ENCODE measurements at regions not wholly inside any gene's neighbourhood (a gene's known extent, or its start where the extent isn't known, plus 50 kb on each side); places are given as distances from the start of the nearest gene placed in this dataset.

DNA sequence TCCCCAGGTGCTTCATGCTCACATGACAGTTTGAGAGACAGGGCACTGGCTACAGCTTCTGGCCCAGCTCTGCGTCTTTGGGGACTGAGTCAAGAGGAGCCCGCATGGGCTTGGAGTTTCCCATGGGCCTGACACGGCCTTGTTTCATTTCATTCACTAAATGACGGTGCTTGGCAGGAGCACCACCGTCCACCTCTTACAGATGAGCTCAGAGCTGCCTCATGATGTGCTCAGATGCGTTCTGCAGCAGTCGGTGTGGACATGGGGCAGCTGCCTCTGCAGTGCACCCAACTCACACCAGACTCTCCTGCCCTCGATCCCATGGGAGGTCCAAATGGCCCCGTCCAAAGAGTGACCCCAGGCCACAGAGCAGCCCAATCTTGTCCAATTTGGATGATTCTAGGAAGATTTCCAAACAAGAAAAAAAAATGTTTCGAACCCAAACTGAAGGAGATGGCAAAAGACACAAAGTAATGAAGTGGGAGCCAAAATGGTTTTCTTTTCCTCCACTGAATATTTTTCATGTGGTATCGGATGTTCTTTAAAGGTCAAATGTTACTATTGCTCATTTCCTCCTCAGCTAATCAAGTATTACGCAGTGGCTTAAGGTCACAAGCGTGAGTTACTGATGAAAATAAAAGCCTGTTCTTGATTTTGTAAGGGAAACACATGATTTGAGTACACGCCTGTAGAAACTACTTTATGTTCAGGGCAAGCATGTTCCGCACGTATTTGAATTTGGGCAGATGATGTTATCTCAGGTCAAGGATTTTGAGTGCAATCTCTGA, 524.2 kb downstream of the CDH26 start:
- Mint-ChIP-seq H3K27me3 (no peaks in the 10 kb centered on the region), H3K4me3 (no peak overlapping the region), H3K27ac (no peak overlapping the region), H3K9me3 (peaks cover 3% of the 10 kb centered on the region), H3K36me3 (ENCODE audit: low read depth) (no peaks in the 10 kb centered on the region), H3K4me1 (no peaks in the 10 kb centered on the region)
- DNase-seq (no peak), ATAC-seq (ENCODE audit: low read depth) (no peak)
- TF ChIP-seq, protein P1, sequence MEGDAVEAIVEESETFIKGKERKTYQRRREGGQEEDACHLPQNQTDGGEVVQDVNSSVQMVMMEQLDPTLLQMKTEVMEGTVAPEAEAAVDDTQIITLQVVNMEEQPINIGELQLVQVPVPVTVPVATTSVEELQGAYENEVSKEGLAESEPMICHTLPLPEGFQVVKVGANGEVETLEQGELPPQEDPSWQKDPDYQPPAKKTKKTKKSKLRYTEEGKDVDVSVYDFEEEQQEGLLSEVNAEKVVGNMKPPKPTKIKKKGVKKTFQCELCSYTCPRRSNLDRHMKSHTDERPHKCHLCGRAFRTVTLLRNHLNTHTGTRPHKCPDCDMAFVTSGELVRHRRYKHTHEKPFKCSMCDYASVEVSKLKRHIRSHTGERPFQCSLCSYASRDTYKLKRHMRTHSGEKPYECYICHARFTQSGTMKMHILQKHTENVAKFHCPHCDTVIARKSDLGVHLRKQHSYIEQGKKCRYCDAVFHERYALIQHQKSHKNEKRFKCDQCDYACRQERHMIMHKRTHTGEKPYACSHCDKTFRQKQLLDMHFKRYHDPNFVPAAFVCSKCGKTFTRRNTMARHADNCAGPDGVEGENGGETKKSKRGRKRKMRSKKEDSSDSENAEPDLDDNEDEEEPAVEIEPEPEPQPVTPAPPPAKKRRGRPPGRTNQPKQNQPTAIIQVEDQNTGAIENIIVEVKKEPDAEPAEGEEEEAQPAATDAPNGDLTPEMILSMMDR (IDR thresholded peaks at IDR 0.05): no peak
- intact Hi-C loops (cut with micrococcal nuclease): no loop called here
- POLR2A ChIA-PET: no interaction called here
- CTCF ChIA-PET: no interaction called here

DNA sequence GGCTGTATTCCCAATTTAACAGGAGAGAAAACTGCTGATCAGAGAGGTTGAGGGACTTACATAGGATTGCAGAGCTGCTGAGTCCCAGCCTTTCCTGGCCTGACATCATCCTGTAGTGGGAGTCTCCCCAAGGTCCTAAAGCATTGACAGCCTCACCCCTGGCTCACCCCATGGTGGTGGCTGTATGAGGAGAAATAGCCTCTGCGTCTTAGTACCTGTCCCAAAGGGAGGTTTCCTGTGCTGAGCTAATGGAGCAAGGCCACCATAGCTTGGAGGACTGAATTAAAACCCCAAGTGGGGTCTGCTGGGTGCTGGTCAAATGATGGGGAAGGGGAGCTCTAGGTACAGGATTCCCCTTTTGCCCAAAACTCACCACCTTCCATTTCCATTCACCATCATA, 525.1 kb downstream of the CDH26 start:
- H3K4me1 Mint-ChIP-seq: no peaks in the 10 kb centered on the region
- ATAC-seq (ENCODE audit: low read depth) (no peak), DNase-seq (no peak)
- no peak overlapping the region for H3K4me3 Mint-ChIP-seq
- no peak overlapping the region for H3K27ac Mint-ChIP-seq
- POLR2A ChIA-PET: no interaction called here
- H3K9me3 Mint-ChIP-seq: peaks cover 3% of the 10 kb centered on the region
- H3K27me3 Mint-ChIP-seq: no peaks in the 10 kb centered on the region
- CTCF ChIA-PET: no interaction called here
- intact Hi-C loops (cut with micrococcal nuclease): no loop called here
- TF ChIP-seq, protein P1 (IDR thresholded peaks at IDR 0.05): no peak
- H3K36me3 Mint-ChIP-seq (ENCODE audit: low read depth): no peaks in the 10 kb centered on the region

DNA sequence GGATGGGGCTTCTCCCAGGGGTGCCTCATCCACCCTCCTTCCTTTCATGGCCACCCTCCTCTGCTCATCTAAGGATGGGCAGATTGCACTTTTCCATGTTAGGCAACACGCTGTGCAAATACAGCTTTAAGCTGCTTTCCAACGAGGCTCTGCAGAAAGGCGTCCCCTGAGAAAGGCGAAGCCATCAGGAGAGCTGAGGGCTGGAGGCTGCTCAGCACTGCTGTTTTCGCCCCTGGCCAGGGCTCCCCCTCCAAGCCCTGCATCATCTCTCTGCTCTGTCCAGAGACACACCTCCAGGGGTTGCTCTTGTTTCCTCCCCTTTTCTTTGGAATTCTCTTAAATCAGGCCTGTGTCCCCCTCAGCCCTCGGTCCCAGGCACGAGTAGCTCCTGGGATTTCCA, 526.1 kb downstream of the CDH26 start:
- ChIA-PET POLR2A (no interaction called here), CTCF (no interaction called here)
- no peak overlapping the region for H3K27ac Mint-ChIP-seq
- H3K36me3 Mint-ChIP-seq (ENCODE audit: low read depth): no peaks in the 10 kb centered on the region
- intact Hi-C loops (cut with micrococcal nuclease): no loop called here
- H3K9me3 Mint-ChIP-seq: peaks cover 3% of the 10 kb centered on the region
- no peak for DNase-seq
- no peaks in the 10 kb centered on the region for H3K4me1 Mint-ChIP-seq
- H3K27me3 Mint-ChIP-seq: no peaks in the 10 kb centered on the region
- TF ChIP-seq, protein P1 (IDR thresholded peaks at IDR 0.05): no peak
- no peak for ATAC-seq (ENCODE audit: low read depth)
- H3K4me3 Mint-ChIP-seq: no peak overlapping the region

DNA sequence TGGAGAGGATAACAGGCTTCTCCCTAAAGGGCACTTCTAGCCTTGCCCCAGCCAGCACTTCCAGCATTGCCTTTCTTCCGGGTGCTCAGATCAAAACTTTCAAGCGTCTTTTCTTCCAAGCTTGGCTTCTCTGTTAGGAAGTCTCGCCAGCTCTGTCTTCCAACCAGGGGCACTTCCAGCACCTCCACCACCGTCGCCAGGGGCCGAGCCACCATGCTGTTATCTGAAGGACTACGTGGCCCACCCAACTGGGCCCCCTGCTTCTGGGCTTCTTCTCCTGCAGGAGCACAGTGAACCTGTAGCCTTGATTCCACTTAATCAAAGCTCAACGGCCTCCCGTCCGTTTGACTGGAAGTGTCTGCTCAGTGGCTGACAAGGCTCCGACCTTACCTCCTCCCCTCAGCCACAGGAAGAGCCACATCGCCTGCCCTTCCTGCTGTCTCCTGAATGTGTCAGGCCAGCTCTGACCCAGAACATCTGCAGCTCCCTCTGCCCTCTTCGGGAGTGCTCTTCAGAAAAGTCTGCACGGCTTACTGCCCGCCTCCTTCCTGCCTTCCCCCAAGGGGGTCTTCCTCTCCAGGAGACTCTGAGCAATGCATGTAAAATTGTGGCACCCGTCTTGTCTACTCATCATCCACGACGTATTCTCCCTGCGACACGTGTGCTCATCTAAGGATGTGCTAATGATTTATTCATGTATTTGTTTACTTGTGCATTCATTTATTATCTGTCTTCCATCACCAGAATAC, 527.0 kb downstream of the CDH26 start:
- Mint-ChIP-seq H3K27me3 (no peaks in the 10 kb centered on the region), H3K9me3 (peaks cover 3% of the 10 kb centered on the region), H3K4me1 (no peaks in the 10 kb centered on the region), H3K4me3 (no peak overlapping the region), H3K36me3 (ENCODE audit: low read depth) (no peaks in the 10 kb centered on the region), H3K27ac (no peak overlapping the region)
- POLR2A ChIA-PET: no interaction called here
- CTCF ChIA-PET: no interaction called here
- TF ChIP-seq, protein P1 (IDR thresholded peaks at IDR 0.05): no peak
- ATAC-seq (ENCODE audit: low read depth) (no peak), DNase-seq (no peak)
- intact Hi-C loops (cut with micrococcal nuclease): no loop called here

DNA sequence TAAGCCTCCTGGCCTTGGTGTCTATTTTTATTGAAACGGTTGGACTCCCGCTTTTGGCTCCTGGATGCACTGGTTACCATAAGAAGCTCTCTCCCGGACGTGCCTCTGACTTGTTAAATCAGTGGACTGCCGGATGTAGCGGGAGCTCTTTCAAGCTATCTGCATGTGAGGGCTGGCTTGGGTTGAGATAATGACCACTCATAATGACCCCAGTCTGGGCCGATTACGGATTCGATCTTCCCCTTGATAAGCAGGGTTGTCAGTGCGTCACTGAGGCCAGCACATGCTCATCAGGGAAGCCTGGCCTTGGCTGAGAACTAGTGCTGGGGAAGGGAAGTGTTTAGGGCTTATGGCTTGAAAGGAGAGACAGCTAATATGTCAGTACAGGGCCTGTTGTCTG, 528.1 kb downstream of the CDH26 start:
- TF ChIP-seq, protein P1 (IDR thresholded peaks at IDR 0.05): no peak
- Mint-ChIP-seq H3K4me1 (no peaks in the 10 kb centered on the region), H3K27ac (no peak overlapping the region), H3K9me3 (peaks cover 3% of the 10 kb centered on the region), H3K36me3 (ENCODE audit: low read depth) (no peaks in the 10 kb centered on the region), H3K4me3 (no peak overlapping the region), H3K27me3 (no peaks in the 10 kb centered on the region)
- ATAC-seq (ENCODE audit: low read depth) (no peak), DNase-seq (no peak)
- ChIA-PET POLR2A (no interaction called here), CTCF (no interaction called here)
- intact Hi-C loops (cut with micrococcal nuclease): no loop called here

Data from activated B cell treated with CpG ODN at 0.5 μM for 24 hours (primary cell).